ENCODE measurements at regions not wholly inside any gene's neighbourhood (a gene's known extent, or its start where the extent isn't known, plus 50 kb on each side); places are given as distances from the start of the nearest gene placed in this dataset.

DNA sequence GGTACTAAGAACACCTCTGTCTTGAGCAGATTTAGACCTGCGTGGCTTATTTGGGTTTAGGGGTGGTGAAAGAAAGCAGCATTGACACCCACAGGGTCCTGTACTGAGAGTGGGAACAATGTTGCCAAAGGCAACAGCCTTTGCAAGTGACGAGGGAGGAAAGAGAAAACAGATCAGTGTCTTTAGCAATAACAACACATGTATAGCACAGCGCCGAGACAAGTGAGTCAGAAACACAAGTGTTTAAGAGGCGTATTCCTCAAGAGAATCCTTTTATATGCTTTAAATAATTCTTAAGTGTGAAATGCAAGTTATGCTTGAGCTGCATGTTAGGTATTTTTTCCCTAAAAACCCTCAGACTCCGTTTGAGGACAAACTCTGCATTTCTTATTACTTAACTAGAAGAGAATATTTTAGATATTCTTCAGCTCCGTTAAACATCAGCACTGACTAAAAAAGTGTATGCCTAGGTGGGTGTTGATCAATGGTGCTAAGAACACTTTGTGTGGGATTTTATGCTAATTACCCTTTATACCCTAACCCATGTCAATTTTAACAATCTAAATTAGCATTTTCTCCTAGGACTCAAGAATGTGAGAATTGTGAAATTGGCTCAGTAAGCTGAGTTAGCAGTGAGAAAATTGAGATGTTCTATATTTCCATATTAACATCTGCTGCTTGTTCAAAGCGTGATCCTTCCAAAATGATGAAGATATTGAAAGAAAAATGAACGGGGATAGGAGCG, 1095.4 kb upstream of the CELF2 start:
- Histone ChIP-seq H3K9me1 (ENCODE audit: control insufficient read depth, extremely low read depth, insufficient read depth, low read length) (no peaks in the 10 kb centered on the region), H3K27me3 (ENCODE audit: control insufficient read depth, extremely low read depth, insufficient read depth, low read length) (no peaks in the 10 kb centered on the region), H3K9me3 (ENCODE audit: control insufficient read depth, low read depth, low read length) (no peaks in the 10 kb centered on the region), H3K4me2 (ENCODE audit: control insufficient read depth, extremely low read depth, insufficient read depth, low read depth, low read length) (no peak overlapping the region), H3K36me3 (ENCODE audit: control insufficient read depth in 2 of 2, extremely low read depth in 1 of 2, insufficient read depth in 2 of 2, low read length in 2 of 2) (no peaks in the 10 kb centered on the region), H3K79me2 (ENCODE audit: control insufficient read depth, insufficient read depth, low read length) (no peaks in the 10 kb centered on the region), H3K4me1 (ENCODE audit: control insufficient read depth, extremely low read depth, insufficient read depth, low read length) (no peaks in the 10 kb centered on the region), H2AFZ (ENCODE audit: control insufficient read depth, low read length) (no peak overlapping the region), H3K27ac (ENCODE audit: control insufficient read depth, insufficient read depth, low read length) (no peak overlapping the region), H3K4me3 (ENCODE audit: control insufficient read depth in 2 of 3, extremely low read depth in 1 of 3, insufficient read depth in 2 of 3, low read depth in 1 of 3, low read length in 3 of 3) (no peak overlapping the region), H4K20me1 (ENCODE audit: control insufficient read depth, extremely low read depth, insufficient read depth, low read length) (no peaks in the 10 kb centered on the region), H3K9ac (ENCODE audit: control insufficient read depth, extremely low read depth, insufficient read depth, low read length) (no peak overlapping the region)
- FAIRE-seq (no peak), DNase-seq (ENCODE audit: low read depth, low spot score) (no peak)
- dilution Hi-C loops (cut with MboI; ENCODE audit: extremely low pct_ligation_motif_present, low sequenced_read_pairs), result no loop called here
- TF ChIP-seq, protein P1, sequence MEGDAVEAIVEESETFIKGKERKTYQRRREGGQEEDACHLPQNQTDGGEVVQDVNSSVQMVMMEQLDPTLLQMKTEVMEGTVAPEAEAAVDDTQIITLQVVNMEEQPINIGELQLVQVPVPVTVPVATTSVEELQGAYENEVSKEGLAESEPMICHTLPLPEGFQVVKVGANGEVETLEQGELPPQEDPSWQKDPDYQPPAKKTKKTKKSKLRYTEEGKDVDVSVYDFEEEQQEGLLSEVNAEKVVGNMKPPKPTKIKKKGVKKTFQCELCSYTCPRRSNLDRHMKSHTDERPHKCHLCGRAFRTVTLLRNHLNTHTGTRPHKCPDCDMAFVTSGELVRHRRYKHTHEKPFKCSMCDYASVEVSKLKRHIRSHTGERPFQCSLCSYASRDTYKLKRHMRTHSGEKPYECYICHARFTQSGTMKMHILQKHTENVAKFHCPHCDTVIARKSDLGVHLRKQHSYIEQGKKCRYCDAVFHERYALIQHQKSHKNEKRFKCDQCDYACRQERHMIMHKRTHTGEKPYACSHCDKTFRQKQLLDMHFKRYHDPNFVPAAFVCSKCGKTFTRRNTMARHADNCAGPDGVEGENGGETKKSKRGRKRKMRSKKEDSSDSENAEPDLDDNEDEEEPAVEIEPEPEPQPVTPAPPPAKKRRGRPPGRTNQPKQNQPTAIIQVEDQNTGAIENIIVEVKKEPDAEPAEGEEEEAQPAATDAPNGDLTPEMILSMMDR (optimal IDR thresholded peaks at IDR 0.05 in 1 of 3, IDR thresholded peaks at IDR 0.05 in 1 of 3, conservative IDR thresholded peaks at IDR 0.05 in 1 of 3; ENCODE audit: extremely low read depth in 1 of 3, insufficient read depth in 2 of 3, low read length in 3 of 3), result no peak
- TF ChIP-seq EZH2 (IDR thresholded peaks at IDR 0.05; ENCODE audit: low read length), result no peak

DNA sequence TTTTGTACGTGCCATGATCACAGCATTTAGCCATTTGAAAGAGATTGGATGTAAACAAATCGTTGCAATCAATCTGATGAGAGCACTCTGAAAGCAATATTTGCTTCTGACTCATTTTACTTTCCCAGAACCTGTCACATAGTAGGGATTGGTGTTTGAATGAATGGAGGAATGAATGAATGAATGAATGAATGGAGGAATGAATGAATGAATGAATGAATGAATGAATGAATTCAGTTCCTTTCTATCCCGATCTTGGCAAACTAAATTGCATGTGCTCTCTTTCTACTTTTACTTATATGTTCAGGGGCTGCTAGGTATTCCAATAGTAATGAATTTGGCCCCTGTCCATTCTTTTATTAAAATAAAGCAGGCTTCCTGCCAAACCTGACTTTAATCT, 1091.7 kb upstream of the CELF2 start:
- H3K79me2 ChIP-seq (ENCODE audit: control insufficient read depth, insufficient read depth, low read length), result no peaks in the 10 kb centered on the region
- no peaks in the 10 kb centered on the region for H3K27me3 ChIP-seq (ENCODE audit: control insufficient read depth, extremely low read depth, insufficient read depth, low read length)
- no peak overlapping the region for H2AFZ ChIP-seq (ENCODE audit: control insufficient read depth, low read length)
- TF ChIP-seq, protein P1 (optimal IDR thresholded peaks at IDR 0.05 in 1 of 3, IDR thresholded peaks at IDR 0.05 in 1 of 3, conservative IDR thresholded peaks at IDR 0.05 in 1 of 3; ENCODE audit: extremely low read depth in 1 of 3, insufficient read depth in 2 of 3, low read length in 3 of 3), result no peak
- no peak for TF ChIP-seq EZH2 (IDR thresholded peaks at IDR 0.05; ENCODE audit: low read length)
- no peaks in the 10 kb centered on the region for H3K9me1 ChIP-seq (ENCODE audit: control insufficient read depth, extremely low read depth, insufficient read depth, low read length)
- DNase-seq (ENCODE audit: low read depth, low spot score), result no peak
- H3K36me3 ChIP-seq (ENCODE audit: control insufficient read depth in 2 of 2, extremely low read depth in 1 of 2, insufficient read depth in 2 of 2, low read length in 2 of 2), result no peaks in the 10 kb centered on the region
- H3K9ac ChIP-seq (ENCODE audit: control insufficient read depth, extremely low read depth, insufficient read depth, low read length), result no peak overlapping the region
- no peak for FAIRE-seq
- H3K4me2 ChIP-seq (ENCODE audit: control insufficient read depth, extremely low read depth, insufficient read depth, low read depth, low read length), result no peak overlapping the region
- no peak overlapping the region for H3K4me3 ChIP-seq (ENCODE audit: control insufficient read depth in 2 of 3, extremely low read depth in 1 of 3, insufficient read depth in 2 of 3, low read depth in 1 of 3, low read length in 3 of 3)
- H3K9me3 ChIP-seq (ENCODE audit: control insufficient read depth, low read depth, low read length), result no peaks in the 10 kb centered on the region
- no peaks in the 10 kb centered on the region for H4K20me1 ChIP-seq (ENCODE audit: control insufficient read depth, extremely low read depth, insufficient read depth, low read length)
- dilution Hi-C loops (cut with MboI; ENCODE audit: extremely low pct_ligation_motif_present, low sequenced_read_pairs), result no loop called here
- H3K27ac ChIP-seq (ENCODE audit: control insufficient read depth, insufficient read depth, low read length), result no peak overlapping the region
- H3K4me1 ChIP-seq (ENCODE audit: control insufficient read depth, extremely low read depth, insufficient read depth, low read length), result no peaks in the 10 kb centered on the region
